K562 (cell line): ENCODE measurements at regions not wholly inside any gene's neighbourhood (a gene's known extent, or its start where the extent isn't known, plus 50 kb on each side); places are given as distances from the start of the nearest gene placed in this dataset.

Experiments
- ATAC-seq: fragments of 200-7000 bp; cut with Tn5 transposase; 3 replicates; pipeline ENCODE4 v1.9.1; 2020; ENCODE audit warnings: moderate library complexity
- BruUV-seq: library from RNA; stranded (reverse); fragments of 400-500 nt; replicated peaks from 2 replicates; lab custom pipeline; 2021; lab: Mats Ljungman, UMichigan
- CTCF ChIA-PET: fragments of 300-600 bp; formaldehyde crosslinking; extraction: SDS; loops from one replicate; lab custom pipeline; 2021; ENCODE audit warnings: low intra/inter-chr PET ratio; lab: Yijun Ruan, JAX
- POLR2A ChIA-PET: fragments of 300-600, 350-650 bp; sonication (Branson Sonifier 250); formaldehyde crosslinking; extraction: SDS; loops from one replicate; lab custom pipeline; 2021; ENCODE audit warnings: antibody characterized with exemption, inconsistent platforms; lab: Yijun Ruan, JAX
- DNase-seq, 4 experiments: peaks; one replicate each; pipeline versions ENCODE4 v3.0.0 to v3.0.0-alpha.2; 2011 to 2018; ENCODE audit warnings: low spot score in 3 of 4, mixed read lengths in 3 of 4; ENCODE audit errors: extremely low read depth in 1 of 4
- FAIRE-seq: peaks from 2 replicates; lab custom pipeline; 2011; peaks lifted over from hg19 to GRCh38; lab: Jason Lieb, UNC
- H2AFZ ChIP-seq: 2 replicates; pipeline ENCODE4 v1.6.0; 2011; ENCODE audit warnings: low read depth, low read length, control low read depth, inconsistent platforms
- H3K27ac ChIP-seq: fragments of 200-600 bp; 3 replicates; pipeline ENCODE4 v1.8.0; 2011; ENCODE audit warnings: low read depth, mild to moderate bottlenecking, control low read depth, inconsistent platforms, low read length, moderate library complexity, mixed read lengths; ENCODE audit errors: extremely low read depth
- H3K27me3 ChIP-seq, 2 experiments: fragments of 300-600 bp in 1 of 2; 2 replicates in 1 of 2; 3 replicates in 1 of 2; pipeline versions ENCODE4 v1.6.0 to v1.8.0; 2011; ENCODE audit warnings: inconsistent platforms in 2 of 2, low read length in 2 of 2, mild to moderate bottlenecking in 1 of 2, mixed read lengths in 1 of 2, moderate library complexity in 1 of 2; ENCODE audit not compliant: control insufficient read depth in 2 of 2, insufficient read depth in 2 of 2
- H3K36me3 ChIP-seq: fragments of 300-600 bp; 3 replicates; pipeline ENCODE4 v1.8.0; 2011; ENCODE audit warnings: mild to moderate bottlenecking, low read length, inconsistent platforms; ENCODE audit not compliant: control insufficient read depth, insufficient read depth
- H3K4me1 ChIP-seq, 2 experiments: fragments of 200-600 bp in 1 of 2; replicated peaks in 1 of 2; 2 replicates in 1 of 2; 3 replicates in 1 of 2; pipeline versions ENCODE4 v1.5.1 to v1.8.0; 2011; ENCODE audit warnings: inconsistent platforms in 2 of 2, low read length in 2 of 2, mild to moderate bottlenecking in 1 of 2, mixed read lengths in 1 of 2, moderate library complexity in 1 of 2; ENCODE audit not compliant: control insufficient read depth in 2 of 2, insufficient read depth in 2 of 2
- H3K4me2 ChIP-seq: 2 replicates; pipeline ENCODE4 v1.6.1; 2011; ENCODE audit warnings: low read length, control low read depth, inconsistent platforms, mixed read lengths; ENCODE audit not compliant: insufficient read depth
- H3K4me3 ChIP-seq: fragments of 200-600 bp; sonication (generic), shearing (Covaris generic); 2 replicates; pipeline ENCODE4 v1.5.1; 2016; ENCODE audit warnings: control low read depth, inconsistent platforms
- H3K79me2 ChIP-seq: fragments of 200-600 bp; 3 replicates; pipeline ENCODE4 v1.8.0; 2011; ENCODE audit warnings: low read length, inconsistent platforms; ENCODE audit not compliant: control insufficient read depth, insufficient read depth
- H3K9ac ChIP-seq, 2 experiments: 2 replicates each; pipeline versions ENCODE4 v1.6.0 to v1.6.1; 2011; ENCODE audit warnings: low read depth in 2 of 2, low read length in 2 of 2, control low read depth in 1 of 2, inconsistent platforms in 1 of 2, mild to moderate bottlenecking in 1 of 2, mixed read lengths in 1 of 2; ENCODE audit not compliant: insufficient read depth in 1 of 2
- H3K9me1 ChIP-seq: one replicate; pipeline ENCODE4 v1.6.0; 2011; ENCODE audit warnings: inconsistent platforms, mild to moderate bottlenecking, low read length, moderate library complexity; ENCODE audit not compliant: control insufficient read depth, insufficient read depth
- H3K9me3 ChIP-seq: replicated peaks from 2 replicates; pipeline ENCODE4 v1.5.1; 2011; ENCODE audit warnings: low read depth, low read length, inconsistent platforms; ENCODE audit not compliant: control insufficient read depth, insufficient read depth
- H4K20me1 ChIP-seq: replicated peaks from 2 replicates; pipeline ENCODE4 v1.6.1; 2011; ENCODE audit warnings: low read length, inconsistent platforms, mixed read lengths; ENCODE audit not compliant: control insufficient read depth, insufficient read depth
- CCNT2 ChIP-seq: IDR thresholded peaks from 2 replicates; pipeline ENCODE4 v1.6.1; 2011; ENCODE audit warnings: borderline replicate concordance, low read depth, mild to moderate bottlenecking, moderate library complexity, mixed read lengths, low read length; ENCODE audit not compliant: insufficient read length; ENCODE audit errors: extremely low read depth
- CHD7 ChIP-seq: fragments of 200-600 bp; sonication (generic); IDR thresholded peaks from one replicate; pipeline ENCODE4 v1.6.1; 2012; ENCODE audit warnings: mild to moderate bottlenecking, low read depth, low read length, inconsistent platforms
- NONO ChIP-seq, 2 experiments: fragments of 200-400 bp in 1 of 2; fragments of 450-650 bp in 1 of 2; formaldehyde crosslinking in 1 of 2; IDR thresholded peaks; 2 replicates each; pipeline ENCODE4 v1.6.1; 2017; ENCODE audit warnings: low read depth in 2 of 2, mild to moderate bottlenecking in 2 of 2, moderate library complexity in 2 of 2, low read length in 1 of 2
- in situ Hi-C: fragments of 300-500 bp; cut with MboI; formaldehyde crosslinking; loops from 4 replicates; pipeline ENCODE4 v1.15.0; 2018; ENCODE audit warnings: inconsistent platforms, mixed read lengths
- intact Hi-C: fragments of 100-400 bp; cut with micrococcal nuclease; formaldehyde crosslinking; loops from 2 replicates; pipeline ENCODE4 v1.14.2; 2022

DNA sequence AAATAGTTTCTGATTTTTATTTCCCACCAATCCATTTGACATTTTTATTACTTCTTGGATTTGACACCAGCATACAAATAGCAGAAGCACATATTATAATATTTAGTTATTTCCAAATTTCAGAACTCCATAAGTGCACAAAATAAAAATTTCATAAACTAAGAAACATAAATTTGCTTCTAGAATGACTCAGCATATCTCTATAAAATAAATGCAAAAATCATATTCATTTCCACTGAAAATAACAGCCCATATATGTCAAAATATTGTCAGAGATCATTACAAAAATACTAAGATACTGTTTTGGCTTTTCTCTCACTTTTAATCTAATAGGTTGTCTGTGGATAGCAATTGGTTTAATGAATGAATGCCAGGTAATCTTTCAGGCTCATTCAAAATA, 1654.2 kb downstream of the PCDH19 start:
- no TSS peak for BruUV-seq
- intact Hi-C loops, result no loop called here
- Histone ChIP-seq H2AFZ (no peak overlapping the region), H3K4me3 (no peak overlapping the region), H3K27me3 (no peaks in the 10 kb centered on the region), H3K36me3 (no peaks in the 10 kb centered on the region), H3K27ac (no peak overlapping the region), H3K9ac (no peak overlapping the region), H3K4me2 (no peak overlapping the region), H4K20me1 (no peaks in the 10 kb centered on the region), H3K9me1 (no peaks in the 10 kb centered on the region), H3K9me3 (no peaks in the 10 kb centered on the region), H3K4me1 (no peaks in the 10 kb centered on the region), H3K79me2 (no peaks in the 10 kb centered on the region)
- ChIA-PET CTCF (no interaction called here), POLR2A (no interaction called here)
- DNase-seq, result no peak
- TF ChIP-seq CHD7 (no peak), NONO (IDR thresholded peaks at IDR 0.05; ENCODE audit: low read depth in 2 of 2, low read length in 1 of 2) (no peak), CCNT2 (no peak)
- FAIRE-seq, result no peak
- in situ Hi-C loops, result no loop called here
- ATAC-seq, result no peak
